ENCODE measurements at regions not wholly inside any gene's neighbourhood (a gene's known extent, or its start where the extent isn't known, plus 50 kb on each side); places are given as distances from the start of the nearest gene placed in this dataset.

DNA sequence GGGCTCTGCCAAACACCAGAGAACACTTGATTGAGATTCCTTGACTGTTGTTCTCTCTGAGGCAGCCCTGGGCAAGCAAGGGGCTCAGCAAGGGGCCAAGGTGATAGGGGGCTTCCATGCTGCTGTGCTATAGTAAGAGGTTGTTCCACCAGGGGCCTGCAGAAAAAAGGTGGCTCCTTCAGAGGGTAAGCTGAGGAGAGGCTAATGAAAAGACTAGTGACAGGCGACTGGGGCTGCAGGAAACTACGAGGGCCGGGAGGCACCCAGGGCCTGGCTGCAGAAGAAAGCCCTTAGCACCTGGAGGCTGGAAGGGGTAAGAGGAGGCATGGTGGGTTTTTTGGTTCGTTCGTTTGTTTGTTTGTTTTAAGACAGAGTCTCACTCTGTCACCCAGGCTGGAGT, 88.0 kb upstream of the CTNNA1 start:
- no peak for DNase-seq (ENCODE audit: low read depth)

DNA sequence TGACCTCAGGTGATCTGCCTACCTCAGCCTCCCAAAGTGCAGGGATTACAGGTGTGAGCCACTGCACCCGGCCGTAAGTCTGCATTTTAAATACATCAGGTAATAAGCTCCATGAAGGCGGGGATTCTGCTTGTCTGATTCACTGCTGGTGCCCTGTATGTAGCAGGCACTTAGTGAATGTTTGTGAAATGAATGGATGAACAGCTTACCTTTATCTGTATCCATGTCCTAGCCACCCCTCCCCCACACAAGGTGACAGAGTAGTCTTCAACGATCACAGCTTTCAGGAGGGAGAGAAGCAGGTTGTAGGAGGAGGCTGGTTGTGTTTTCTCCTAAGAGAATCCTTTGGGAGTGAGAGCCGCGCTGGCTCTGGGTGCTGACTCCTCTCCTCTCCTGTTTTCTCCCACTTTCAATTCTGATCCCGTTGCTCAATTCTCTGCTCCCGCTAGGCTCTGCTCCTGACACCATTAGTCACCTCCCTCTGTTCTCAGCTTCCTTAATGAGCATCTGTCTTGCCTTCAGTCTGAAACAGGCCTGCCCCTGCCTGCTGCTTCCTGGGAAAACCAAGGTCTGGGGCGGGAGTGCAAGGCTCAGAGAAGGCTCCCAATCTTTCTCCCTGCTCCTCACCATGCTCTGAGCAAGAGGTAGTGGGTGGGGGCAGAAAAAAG, 88.8 kb upstream of the CTNNA1 start:
- no peak for DNase-seq (ENCODE audit: low read depth)

DNA sequence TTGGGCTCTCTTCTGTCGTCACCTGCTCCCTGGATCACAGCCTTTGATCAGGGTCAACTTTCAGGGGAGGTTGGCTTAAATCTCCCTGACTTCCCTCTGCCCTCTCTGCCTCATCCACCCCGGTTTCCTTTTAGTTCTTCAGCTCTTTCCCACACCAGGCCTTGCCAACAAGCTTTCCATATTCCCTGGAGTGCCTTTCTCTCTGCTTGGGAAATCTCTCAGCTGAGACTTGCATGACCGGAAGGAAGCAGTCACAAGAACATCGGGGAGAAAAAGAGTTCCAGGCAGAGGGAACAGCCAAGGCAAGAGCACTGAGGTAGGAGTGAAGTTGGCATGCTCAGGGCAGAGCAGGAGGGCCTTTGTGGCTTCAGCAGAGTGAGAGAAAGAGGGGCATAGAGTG, 88.4 kb upstream of the HSPA9 start:
- DNase-seq (ENCODE audit: low read depth): no peak

DNA sequence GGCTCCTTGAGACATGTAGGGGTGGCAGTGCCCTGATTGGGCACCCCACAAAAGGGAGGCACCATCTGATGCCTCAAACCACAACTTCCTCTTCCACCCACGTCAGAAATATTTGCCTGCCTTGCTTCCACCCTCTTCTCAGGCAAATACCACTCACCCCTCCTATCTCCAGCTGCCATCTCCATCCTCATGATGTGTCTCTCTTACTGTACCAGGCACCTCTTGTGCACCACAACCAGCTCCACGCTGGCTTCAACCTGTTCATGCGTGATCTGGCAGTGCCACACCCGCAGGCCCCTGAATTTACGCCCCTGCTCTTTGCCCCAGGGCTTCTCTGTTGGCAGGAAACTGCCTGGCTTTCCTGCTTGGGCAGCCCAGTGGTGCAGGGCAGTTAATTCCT, 87.8 kb upstream of the HSPA9 start:
- no peak for DNase-seq (ENCODE audit: low read depth)

DNA sequence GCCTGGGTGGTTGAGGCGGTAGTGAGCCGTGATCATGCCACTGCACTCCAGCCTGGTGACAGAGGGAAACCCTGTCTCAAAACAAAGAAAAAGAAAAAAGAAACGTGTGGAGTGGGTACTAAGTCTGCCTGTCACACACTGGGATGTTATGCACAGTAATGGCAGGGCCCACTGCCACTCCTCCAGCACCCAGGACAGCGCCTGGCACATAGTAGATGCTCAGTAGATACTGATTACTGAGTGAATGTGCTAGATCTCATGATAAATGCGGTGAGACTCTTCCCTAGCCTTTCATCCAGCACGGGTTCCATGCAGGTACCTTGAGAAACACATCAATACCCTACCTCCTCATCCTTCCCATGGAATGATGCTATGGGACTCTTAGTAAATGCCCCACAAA, 87.4 kb upstream of the HSPA9 start:
- DNase-seq (ENCODE audit: low read depth): peak; percentile 21

- DNase-seq (ENCODE audit: low read depth): no peak
These were observed 86.8 kb upstream of the HSPA9 start for GRCh38 chr5:138661991-138662434.

DNA sequence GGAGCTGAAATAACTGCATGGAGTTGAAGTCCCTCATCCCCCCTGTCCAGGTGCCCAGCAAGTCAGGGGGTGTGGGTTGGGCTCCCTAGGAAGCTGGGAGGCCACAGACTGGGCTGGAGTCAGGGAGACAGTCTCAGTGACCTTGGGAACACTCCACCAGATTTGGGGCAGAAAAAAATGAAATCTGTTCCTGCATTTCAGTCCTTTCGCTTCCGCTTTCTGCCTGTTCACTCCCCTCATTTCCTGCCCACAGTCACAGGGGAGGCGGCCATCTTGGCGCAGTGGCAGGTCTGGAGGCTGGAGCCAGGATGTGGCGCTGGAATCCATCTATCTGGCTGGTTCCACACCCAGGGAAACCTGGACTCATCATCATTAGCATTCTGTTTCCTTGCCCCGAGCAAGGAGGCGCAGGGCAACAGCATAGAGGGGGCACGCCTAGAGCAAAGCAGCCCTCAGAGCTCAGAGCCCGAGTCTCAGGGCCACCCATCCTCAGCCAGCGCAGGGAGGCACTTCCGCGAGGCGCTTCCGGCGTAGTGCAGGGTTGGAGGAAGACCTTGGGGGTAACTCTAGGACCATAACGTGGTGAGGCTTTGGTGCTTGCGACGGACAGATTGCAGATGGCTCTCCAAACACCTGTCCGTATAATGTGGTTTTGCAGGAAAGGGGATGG, 86.2 kb upstream of the HSPA9 start:
- DNase-seq (ENCODE audit: low read depth): no peak

GRCh38 chr5:138660051-138660572, 84.9 kb upstream of the HSPA9 start:
- DNase-seq (ENCODE audit: low read depth): no peak

GRCh38 chr5:138659561-138659960, 84.4 kb upstream of the HSPA9 start:
- DNase-seq (ENCODE audit: low read depth): no peak

DNA sequence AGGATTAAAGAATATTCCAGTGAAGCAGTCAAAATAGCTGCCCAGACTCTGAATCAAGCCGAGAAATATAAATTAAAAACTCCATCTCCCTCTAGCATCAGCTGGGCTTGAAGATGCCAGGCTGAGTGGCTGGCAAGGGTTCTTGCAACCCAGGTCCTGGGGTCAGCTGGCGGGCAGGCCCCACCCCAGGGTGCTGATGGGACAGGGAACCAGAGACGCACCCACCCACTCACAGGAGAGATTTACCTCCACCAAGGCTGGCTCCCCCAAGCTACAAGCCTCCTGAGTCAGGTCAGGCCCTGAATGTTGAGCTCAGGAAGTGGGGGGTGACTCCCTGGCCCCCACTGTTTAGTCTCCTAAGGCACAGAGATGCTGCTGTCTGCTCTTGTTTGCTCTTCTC, 83.9 kb upstream of the HSPA9 start:
- DNase-seq (ENCODE audit: low read depth): no peak

DNA sequence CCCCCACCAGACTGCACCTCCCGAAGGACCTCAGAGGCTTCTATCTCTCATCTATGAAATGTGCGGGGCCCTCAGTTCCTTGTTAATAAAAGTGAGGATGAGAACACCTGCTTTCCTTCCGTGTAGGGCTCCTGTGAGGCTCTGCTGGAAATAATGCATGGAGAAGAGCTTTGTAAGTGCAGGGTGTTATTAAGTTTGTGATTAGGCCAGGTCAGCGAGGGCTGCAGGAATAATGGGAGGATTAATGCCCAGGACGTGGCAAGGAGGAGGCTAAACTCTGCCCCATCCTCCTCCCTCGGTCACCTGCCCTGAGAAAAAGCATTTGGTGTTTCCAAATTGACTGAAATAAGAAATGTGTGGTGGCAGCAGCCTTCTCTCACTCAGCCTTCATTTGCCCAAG, 83.5 kb upstream of the HSPA9 start:
- no peak for DNase-seq (ENCODE audit: low read depth)

- DNase-seq (ENCODE audit: low read depth): no peak
These were observed 82.2 kb upstream of the HSPA9 start for GRCh38 chr5:138657360-138657759.

DNA sequence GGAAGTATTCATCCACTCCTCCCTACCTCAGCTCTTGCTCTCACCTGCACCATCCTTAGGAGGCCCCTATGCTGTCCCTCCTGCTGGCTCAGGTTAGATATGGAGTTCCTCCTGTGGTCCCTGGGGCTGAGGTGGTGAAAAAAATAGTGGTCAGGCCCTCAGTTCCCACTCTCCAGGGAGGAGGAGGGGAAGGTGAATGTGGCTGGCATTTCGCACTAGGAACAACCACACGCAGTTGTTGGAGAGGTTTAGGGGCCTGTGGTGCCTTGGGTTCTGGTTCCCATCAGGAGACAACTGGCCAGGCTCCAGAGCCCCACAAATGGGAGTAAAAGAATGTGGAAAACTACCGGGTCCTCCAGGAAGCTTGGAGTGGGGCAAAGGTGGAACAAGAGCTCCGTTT, 81.7 kb upstream of the HSPA9 start:
- no peak for DNase-seq (ENCODE audit: low read depth)

- DNase-seq (ENCODE audit: low read depth): no peak
These were observed 80.5 kb upstream of the HSPA9 start for GRCh38 chr5:138655530-138656190.

- peak; percentile 63 for DNase-seq (ENCODE audit: low read depth)
These were observed 79.2 kb upstream of the HSPA9 start for GRCh38 chr5:138654281-138654867.

- no peak for DNase-seq (ENCODE audit: low read depth)
These were observed 78.3 kb upstream of the HSPA9 start for GRCh38 chr5:138653502-138653901.

GRCh38 chr5:138651767-138652117, 76.5 kb upstream of the HSPA9 start:
- no peak for DNase-seq (ENCODE audit: low read depth)

DNA sequence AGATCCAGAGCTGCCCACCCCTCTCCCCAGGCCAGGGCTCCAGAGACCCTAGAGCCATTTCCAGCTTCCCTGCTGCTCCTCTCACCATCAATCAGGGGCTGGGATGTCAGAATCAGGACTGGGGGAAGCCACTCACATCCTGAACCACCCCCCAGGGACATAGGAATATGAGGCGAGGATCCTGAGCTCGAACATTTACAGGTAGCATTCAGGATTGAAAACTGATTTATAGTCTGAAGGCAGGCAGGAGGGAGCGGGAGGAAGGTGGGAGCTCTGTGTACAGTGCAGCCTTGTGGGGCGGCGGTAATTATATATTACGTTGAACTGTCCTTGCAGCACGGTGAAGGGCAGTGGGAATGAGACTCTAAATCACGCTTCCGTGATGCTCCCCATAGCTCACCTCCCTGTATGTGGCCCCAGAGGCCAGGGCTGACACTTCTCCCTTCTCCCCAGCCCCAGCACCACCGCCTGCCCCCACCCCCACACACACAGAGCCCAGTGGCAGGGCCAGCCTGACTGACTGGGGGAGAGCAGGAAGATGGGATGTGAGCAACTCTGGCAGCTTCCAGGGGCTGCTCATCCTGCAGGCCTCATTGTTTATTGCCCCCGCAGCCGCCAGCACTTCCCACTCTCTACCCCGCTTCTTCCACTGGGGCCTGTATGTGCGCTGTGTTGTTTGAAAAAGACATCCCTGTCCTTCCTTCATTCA, 76.0 kb upstream of the HSPA9 start:
- no peak for DNase-seq (ENCODE audit: low read depth)

DNA sequence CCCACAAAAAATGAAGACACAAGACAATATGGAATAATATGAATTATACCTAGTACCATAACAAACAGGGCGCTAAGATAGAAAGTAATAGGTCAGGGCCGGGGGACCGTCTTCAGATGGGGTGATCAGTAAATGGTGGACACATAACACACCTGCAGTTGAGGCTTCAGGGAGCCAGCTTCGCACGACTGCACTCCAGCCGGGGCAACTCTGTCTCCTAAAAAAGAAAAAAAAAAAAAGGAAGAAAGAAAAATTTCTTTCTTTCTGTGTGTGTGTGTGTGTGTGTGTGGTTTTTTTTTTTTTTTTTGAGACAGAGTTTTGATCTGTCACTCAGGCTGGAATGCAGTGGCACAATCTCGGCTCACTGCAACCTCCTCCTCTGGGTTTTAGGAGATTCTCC, 75.0 kb upstream of the HSPA9 start:
- no peak for DNase-seq (ENCODE audit: low read depth)

- no peak for DNase-seq (ENCODE audit: low read depth)
These were observed 74.6 kb upstream of the HSPA9 start for GRCh38 chr5:138649775-138650174.

- no peak for DNase-seq (ENCODE audit: low read depth)
These were observed 74.1 kb upstream of the HSPA9 start for GRCh38 chr5:138649316-138649720.

DNA sequence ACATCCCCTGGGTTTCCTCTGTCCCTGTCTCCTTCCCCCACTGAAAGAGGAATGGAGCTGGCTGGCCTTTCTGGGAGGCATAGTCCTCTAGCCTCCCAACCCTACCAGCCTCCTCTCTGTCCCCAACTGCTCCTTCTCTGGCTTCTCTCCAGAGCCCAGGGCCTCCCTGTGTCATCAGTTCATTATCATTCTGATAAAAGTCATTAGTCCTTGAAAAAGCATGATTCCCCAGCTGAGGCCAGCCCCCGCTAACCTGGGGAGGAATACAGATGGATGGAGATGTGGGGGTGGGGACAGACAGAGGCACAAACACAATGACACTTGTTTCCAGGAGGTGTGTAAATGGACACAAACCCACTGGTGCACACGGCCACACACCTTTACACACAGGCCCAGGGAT, 73.6 kb upstream of the HSPA9 start:
- no peak for DNase-seq (ENCODE audit: low read depth)

Measured in stimulated activated CD8-positive, alpha-beta memory T cell treated with anti-CD3 and anti-CD28 coated beads, Interleukin-4, amount 100 ng/mL, for 24 hours (primary cell).